ENCODE measurements at regions not wholly inside any gene's neighbourhood (a gene's known extent, or its start where the extent isn't known, plus 50 kb on each side); places are given as distances from the start of the nearest gene placed in this dataset.
"Not testable (repeated sequence)": the region's sequence is repeated elsewhere in the genome, so short reads cannot be mapped to it uniquely, and the experiment has no call there.

DNA sequence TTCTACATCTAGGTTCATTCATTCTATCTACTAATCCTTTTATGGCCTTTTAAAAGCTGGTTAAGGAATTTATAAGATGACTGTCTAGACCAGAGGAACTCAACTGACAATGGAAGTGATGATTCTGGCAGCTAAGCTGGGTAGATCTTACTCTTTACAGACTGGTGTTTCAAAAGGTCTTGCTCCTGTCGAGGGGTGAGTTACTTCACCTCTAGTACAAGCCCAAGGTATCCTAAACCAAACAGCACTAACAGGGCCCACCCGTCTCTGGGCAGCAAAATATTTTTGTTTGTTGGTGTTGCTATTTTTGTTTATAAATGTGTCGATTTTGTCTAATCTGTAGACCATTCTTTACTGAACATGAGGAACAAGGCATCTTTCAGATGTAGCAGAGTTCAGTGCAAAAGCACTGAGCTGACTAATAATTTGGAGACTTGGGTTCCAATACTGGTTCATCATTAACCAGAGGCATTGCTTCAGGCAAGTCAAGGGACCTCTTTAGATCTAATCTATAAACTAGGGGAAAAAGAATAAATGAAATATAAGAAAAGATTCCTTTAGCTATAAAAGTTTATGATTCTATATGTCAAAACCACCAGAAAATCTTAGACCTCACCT lies 90.3 kb upstream of the FRG1 start:
- no peak for DNase-seq (ENCODE audit: low read depth, low spot score)

DNA sequence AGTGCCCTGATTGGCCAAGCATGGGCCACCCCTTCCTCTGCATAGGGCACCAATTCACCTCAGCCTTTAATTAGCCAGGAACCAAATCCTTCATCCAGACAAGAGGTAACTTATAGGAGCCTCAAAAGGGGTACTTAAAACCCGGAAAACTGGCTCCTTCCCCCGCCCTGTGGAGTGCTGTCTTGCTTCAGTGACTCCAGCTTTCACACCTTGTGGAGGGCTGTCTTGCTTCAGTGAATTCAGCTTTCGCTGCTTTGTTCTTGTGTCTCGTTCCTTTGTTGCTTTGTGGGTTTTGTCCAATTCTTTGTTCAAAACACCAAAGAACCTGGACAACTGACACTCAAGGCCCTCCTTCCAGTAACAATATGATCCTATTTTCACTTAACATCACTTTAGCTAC lies 82.2 kb upstream of the FRG1 start:
- no peak for DNase-seq (ENCODE audit: low read depth, low spot score)

DNA sequence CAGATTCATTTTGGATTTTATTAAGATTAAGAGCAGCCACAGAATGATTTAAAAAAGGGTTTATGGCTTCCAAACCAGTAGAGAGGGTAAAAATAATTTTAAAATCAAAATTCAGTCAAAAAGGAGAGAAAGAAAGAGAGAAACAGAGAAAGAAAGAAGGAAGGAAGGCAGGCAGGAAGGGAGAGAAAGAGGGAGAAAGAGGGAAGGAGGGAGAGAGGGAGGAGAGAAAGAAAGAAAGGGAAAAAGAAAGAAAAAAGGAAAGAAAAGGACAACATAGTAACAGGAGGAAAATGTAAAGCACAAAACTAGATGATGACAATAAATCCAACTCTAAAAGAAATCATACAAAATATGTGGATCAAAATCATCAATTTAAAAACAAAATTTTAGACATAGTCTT lies 79.6 kb upstream of the FRG1 start:
- no peak for DNase-seq (ENCODE audit: low read depth, low spot score)

DNA sequence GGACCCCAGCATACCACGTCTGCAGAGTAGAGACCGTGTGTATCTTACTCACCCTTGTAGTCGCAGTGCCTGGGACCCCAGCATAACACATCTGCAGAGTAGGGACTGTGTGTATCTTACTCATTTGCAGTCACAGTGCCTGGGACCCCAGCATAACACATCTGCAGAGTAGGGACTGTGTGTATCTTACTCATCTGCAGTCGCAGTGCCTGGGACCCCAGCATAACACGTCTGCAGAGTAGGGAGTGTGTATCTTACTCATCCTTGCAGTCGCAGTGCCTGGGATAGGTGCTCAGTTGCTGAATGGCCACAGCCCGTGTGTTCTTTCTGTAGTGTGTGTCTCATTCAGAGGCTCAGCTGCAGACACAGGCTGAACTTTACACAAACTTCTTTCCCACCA lies 71.4 kb upstream of the FRG1 start:
- no peak for DNase-seq (ENCODE audit: low read depth, low spot score)

DNA sequence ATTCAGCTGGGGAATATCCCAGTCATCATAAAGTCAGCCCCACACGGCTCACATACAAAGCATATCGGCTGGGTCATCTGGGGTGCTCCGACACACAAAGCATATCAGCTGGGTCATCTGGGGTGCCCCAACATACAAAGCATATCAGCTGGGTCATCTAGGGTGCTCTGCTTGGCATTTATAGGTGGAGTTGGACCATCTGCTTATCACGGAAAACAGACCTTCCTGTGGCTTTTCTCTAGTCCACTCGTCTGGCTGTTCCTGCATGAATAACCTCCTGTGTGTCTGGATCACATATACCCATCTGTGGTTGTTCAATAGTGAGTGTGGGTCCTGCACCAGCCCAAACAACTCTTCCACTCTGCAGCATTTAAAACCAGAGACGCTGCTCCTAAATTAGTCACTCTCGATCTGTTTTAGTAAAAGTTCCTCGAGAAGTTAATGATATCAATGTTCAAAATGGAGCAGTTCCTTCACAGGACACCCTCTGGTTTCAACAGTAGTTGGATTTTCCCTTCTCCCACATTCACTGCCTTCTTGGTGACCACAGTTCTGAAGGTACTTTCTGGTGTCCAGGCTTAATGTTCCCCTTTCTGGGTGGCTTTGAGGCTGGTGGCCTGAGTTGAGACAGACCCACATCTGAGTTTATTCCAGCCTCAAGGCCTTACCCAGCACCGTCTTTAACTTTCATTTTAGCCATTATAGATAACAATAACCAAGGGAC lies 70.0 kb upstream of the FRG1 start:
- DNase-seq (ENCODE audit: low read depth, low spot score) = no peak

DNA sequence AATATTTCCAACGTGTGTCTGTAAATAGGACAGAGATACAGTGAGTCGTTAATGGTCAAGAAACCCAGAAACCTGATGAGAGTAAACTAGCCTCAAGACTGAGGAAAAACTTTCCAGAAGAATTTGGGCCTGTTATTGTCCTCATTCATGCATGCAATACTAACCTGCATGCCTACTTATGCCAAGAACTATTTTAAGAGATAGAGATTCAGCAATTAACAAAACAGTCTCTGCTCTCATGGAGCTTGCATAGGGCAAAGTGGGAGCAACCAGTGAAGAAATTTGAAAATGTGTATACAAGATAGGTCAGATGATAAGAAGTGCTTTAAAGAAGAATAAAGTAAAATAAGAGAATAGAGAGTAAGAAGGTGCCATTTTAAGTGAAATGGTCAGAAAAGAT lies 66.1 kb upstream of the FRG1 start:
- no peak for DNase-seq (ENCODE audit: low read depth, low spot score)

DNA sequence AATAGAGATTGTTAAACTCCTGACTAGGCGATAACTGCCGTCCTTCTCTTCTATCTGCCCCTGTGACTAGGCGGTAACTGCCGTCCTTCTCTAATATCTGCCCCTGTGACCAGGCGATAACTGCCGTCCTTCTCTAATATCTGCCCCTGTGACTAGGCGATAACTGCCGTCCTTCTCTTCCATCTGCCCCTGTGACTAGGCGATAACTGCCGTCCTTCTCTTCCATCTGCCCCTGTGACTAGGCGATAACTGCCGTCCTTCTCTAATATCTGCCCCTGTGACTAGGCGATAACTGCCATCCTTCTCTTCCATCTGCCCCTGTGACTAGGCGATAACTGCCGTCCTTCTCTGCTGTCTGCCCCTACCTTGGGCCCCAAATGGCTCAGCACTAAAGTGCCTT lies 59.5 kb upstream of the FRG1 start:
- DNase-seq (ENCODE audit: low read depth, low spot score) = not testable (repeated sequence)

DNA sequence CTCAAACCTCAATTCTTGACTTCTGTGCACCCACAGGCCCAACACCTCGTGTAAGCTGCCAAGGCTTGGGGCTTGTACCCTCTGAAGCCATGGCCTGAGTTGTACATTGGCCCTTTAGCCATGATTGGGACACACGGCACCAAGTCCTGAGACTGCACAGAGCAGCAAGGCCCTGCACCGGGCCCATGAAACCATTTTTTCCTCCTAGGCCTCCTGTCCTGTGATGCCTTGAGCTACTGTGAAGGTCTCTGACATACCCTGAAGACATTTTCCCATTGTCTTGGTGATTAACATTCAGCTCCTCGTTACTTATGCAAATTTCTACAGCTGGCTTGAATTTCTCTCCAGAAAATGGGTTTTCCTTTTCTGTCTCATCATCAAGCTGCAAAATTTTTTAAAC lies 52.3 kb upstream of the FRG1 start:
- DNase-seq (ENCODE audit: low read depth, low spot score) = not testable (repeated sequence)

Data from ELF-1 (cell line).